OCI-LY7 (cell line): ENCODE measurements at regions not wholly inside any gene's neighbourhood (a gene's known extent, or its start where the extent isn't known, plus 50 kb on each side); places are given as distances from the start of the nearest gene placed in this dataset.

Source experiments
- BruUV-seq: library from RNA; stranded (reverse); fragments of 400-500 nt; replicated peaks from 2 replicates; lab custom pipeline; 2021; lab: Mats Ljungman, UMichigan
- CTCF ChIA-PET: fragments of 300-600 bp; sonication (Branson Sonifier 250); formaldehyde crosslinking; loops from one replicate; lab custom pipeline; 2022; ENCODE audit warnings: antibody characterized with exemption; ENCODE audit not compliant: unreplicated experiment; lab: Charles Lee
- POLR2A ChIA-PET: fragments of 300-600 bp; sonication (Branson Sonifier 250); formaldehyde crosslinking; loops from one replicate; lab custom pipeline; 2022; ENCODE audit warnings: antibody characterized with exemption; lab: Charles Lee
- DNase-seq: peaks from one replicate; pipeline ENCODE4 v3.0.0-alpha.2; 2015; ENCODE audit warnings: low spot score
- H2AFZ ChIP-seq: fragments of 200-600 bp; sonication (generic), shearing (Covaris generic); 2 replicates; pipeline ENCODE4 v1.6.1; 2014; ENCODE audit warnings: mild to moderate bottlenecking, antibody characterized with exemption, low read length, moderate library complexity
- H3K27ac ChIP-seq: fragments of 200-600 bp; sonication (generic); 2 replicates; pipeline ENCODE4 v1.5.1; 2014; ENCODE audit warnings: mixed run types, low read depth, mild to moderate bottlenecking, moderate library complexity, low read length, inconsistent platforms; ENCODE audit not compliant: poor library complexity, severe bottlenecking
- H3K36me3 ChIP-seq: fragments of 200-600 bp; sonication (generic); 2 replicates; pipeline ENCODE4 v1.6.1; 2014; ENCODE audit warnings: mild to moderate bottlenecking, antibody characterized with exemption, low read length, moderate library complexity, mixed read lengths; ENCODE audit not compliant: insufficient read depth
- H3K4me1 ChIP-seq: fragments of 200-600 bp; sonication (generic); 2 replicates; pipeline ENCODE4 v1.5.1; 2014; ENCODE audit warnings: mild to moderate bottlenecking, low read length; ENCODE audit not compliant: insufficient read depth, poor library complexity, severe bottlenecking
- H3K4me2 ChIP-seq: fragments of 200-600 bp; sonication (generic); 2 replicates; pipeline ENCODE4 v1.6.1; 2014; ENCODE audit warnings: mild to moderate bottlenecking, low read length
- H3K4me3 ChIP-seq: fragments of 200-600 bp; sonication (generic); 2 replicates; pipeline ENCODE4 v1.5.1; 2014; ENCODE audit warnings: mild to moderate bottlenecking, low read depth, low read length; ENCODE audit not compliant: poor library complexity, severe bottlenecking
- H3K79me2 ChIP-seq: fragments of 200-600 bp; sonication (generic); 2 replicates; pipeline ENCODE4 v1.6.1; 2016; ENCODE audit warnings: low read depth, mild to moderate bottlenecking, low read length, moderate library complexity, mixed read lengths; ENCODE audit not compliant: insufficient read depth
- H3K9me2 ChIP-seq: fragments of 200-600 bp; sonication (generic); 2 replicates; pipeline ENCODE4 v1.6.1; 2016; ENCODE audit warnings: mild to moderate bottlenecking, low read length, mixed read lengths; ENCODE audit not compliant: insufficient read depth
- H3K9me3 ChIP-seq: fragments of 200-600 bp; sonication (generic); 2 replicates; pipeline ENCODE4 v1.6.1; 2014; ENCODE audit warnings: mild to moderate bottlenecking, mixed run types, low read length, mixed read lengths
- H4K20me1 ChIP-seq: fragments of 200-600 bp; sonication (generic); 2 replicates; pipeline ENCODE4 v1.6.1; 2014; ENCODE audit warnings: mild to moderate bottlenecking, antibody characterized with exemption, low read length, moderate library complexity, mixed read lengths; ENCODE audit not compliant: insufficient read depth
- CTCF ChIP-seq: fragments of 200-600 bp; sonication (generic); conservative IDR thresholded peaks from 2 replicates; pipeline ENCODE4 v1.5.1; 2014; ENCODE audit warnings: mild to moderate bottlenecking, antibody characterized with exemption, low read length, moderate library complexity, mixed read lengths
- EZH2phosphoT487 ChIP-seq: fragments of 200-600 bp; sonication (generic); IDR thresholded peaks from 2 replicates; pipeline ENCODE4 v1.6.1; 2018; ENCODE audit warnings: low read depth, borderline replicate concordance, mild to moderate bottlenecking, mixed run types, antibody characterized with exemption, low read length, moderate library complexity, mixed read lengths
- intact Hi-C: fragments of 100-400 bp; cut with micrococcal nuclease; formaldehyde crosslinking; loops from one replicate; pipeline ENCODE4 v1.10.0; 2022; ENCODE audit not compliant: unreplicated experiment

- Histone ChIP-seq H3K27ac (no peak overlapping the region), H3K9me3 (no peaks in the 10 kb centered on the region), H3K79me2 (no peaks in the 10 kb centered on the region), H3K9me2 (no peaks in the 10 kb centered on the region), H4K20me1 (no peaks in the 10 kb centered on the region), H3K36me3 (no peaks in the 10 kb centered on the region), H3K4me3 (no peak overlapping the region), H3K4me2 (no peak overlapping the region), H2AFZ (no peak overlapping the region), H3K4me1 (no peaks in the 10 kb centered on the region)
- POLR2A ChIA-PET: interaction anchor here (0.6 kb wide), 1 partner anchor 73 kb away, joined by 6 read pairs; no protein-coding TSS in a partner anchor
- intact Hi-C loops: no loop called here
- no TSS peak for BruUV-seq
- CTCF ChIA-PET: no interaction called here
- TF ChIP-seq CTCF (no peak), EZH2phosphoT487 (no peak)
- no peak for DNase-seq
These were observed 308.6 kb upstream of the MAP3K7 start for GRCh38 chr6:90895299-90896074.

DNA sequence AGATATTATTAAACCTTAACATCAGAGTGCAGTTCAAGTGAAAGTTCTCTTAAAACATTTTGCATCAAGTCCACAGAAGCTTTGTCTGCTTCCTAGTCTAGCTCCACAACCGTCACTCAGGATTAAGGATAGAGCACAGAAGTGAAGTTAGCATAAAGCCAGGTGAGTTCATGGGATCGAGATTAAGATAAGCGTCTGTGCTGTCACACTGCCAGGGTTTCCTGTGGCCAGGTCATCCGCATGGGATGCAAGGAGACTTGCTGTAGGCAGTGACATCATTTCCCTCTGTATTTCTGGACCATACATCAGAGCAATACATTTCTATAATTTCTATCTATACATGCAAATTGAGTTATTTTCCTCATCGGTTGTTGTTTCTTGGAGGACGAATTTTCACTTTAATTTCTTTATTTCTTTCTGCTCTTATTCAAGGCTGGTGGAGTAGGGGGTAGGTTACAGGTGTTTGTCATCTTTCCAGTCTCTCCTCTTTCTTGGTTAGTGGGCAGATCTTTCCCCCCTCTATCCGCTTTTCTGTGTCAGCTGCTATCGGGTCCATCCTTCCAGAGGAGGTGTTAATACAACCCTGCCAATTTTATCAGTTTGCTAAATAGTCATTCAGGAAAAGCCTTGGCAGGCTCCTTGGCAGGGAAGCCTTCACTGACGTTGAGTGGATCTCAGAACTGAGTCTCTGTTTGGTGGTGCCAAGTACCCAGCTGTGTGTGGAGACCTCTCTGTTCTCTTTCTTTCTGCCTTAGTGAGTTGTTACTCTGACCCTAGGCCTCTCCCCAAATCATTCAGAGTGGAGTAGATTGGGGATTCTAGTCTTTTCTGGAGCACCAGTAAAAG, 307.6 kb upstream of the MAP3K7 start:
- Histone ChIP-seq H4K20me1 (no peaks in the 10 kb centered on the region), H3K4me3 (no peak overlapping the region), H3K9me2 (no peaks in the 10 kb centered on the region), H3K9me3 (no peaks in the 10 kb centered on the region), H3K36me3 (no peaks in the 10 kb centered on the region), H3K4me2 (no peak overlapping the region), H3K79me2 (no peaks in the 10 kb centered on the region), H3K4me1 (no peaks in the 10 kb centered on the region), H2AFZ (no peak overlapping the region), H3K27ac (no peak overlapping the region)
- ChIA-PET CTCF (no interaction called here), POLR2A (interaction anchor here (0.6 kb wide), 1 partner anchor 74 kb away, joined by 6 read pairs; no protein-coding TSS in a partner anchor)
- TF ChIP-seq CTCF: no peak
- no peak for TF ChIP-seq EZH2phosphoT487
- BruUV-seq: no TSS peak
- no peak for DNase-seq
- intact Hi-C loops: no loop called here
